Keratinocyte (primary cell): ENCODE measurements at regions not wholly inside any gene's neighbourhood (a gene's known extent, or its start where the extent isn't known, plus 50 kb on each side); places are given as distances from the start of the nearest gene placed in this dataset.

Experiments
- CTCF ChIP-seq, 3 experiments: IDR thresholded peaks in 1 of 3; conservative IDR thresholded peaks in 1 of 3; optimal IDR thresholded peaks in 1 of 3; 2 replicates in 2 of 3; 3 replicates in 1 of 3; pipeline versions ENCODE3 to v1.5.1; 2011; ENCODE audit warnings: low read length in 3 of 3, mild to moderate bottlenecking in 3 of 3, moderate library complexity in 2 of 3, control low read depth in 1 of 3, inconsistent platforms in 1 of 3; ENCODE audit not compliant: insufficient read depth in 2 of 3; ENCODE audit errors: extremely low read depth in 1 of 3
- EZH2 ChIP-seq: IDR thresholded peaks from one replicate; pipeline ENCODE4 v1.6.1; 2012; ENCODE audit warnings: inconsistent platforms, mild to moderate bottlenecking, low read length, moderate library complexity

GRCh38 chr11:115939731-115940421, 435.7 kb upstream of the CADM1 start:
- TF ChIP-seq CTCF (optimal IDR thresholded peaks at IDR 0.05 in 1 of 3, IDR thresholded peaks at IDR 0.05 in 1 of 3, conservative IDR thresholded peaks at IDR 0.05 in 1 of 3; ENCODE audit: extremely low read depth in 1 of 3, insufficient read depth in 2 of 3, low read length in 3 of 3) (no peak), EZH2 (no peak)
